MM.1S (cell line): ENCODE measurements at regions not wholly inside any gene's neighbourhood (a gene's known extent, or its start where the extent isn't known, plus 50 kb on each side); places are given as distances from the start of the nearest gene placed in this dataset.

ENCODE experiments used
- DNase-seq: peaks from one replicate; pipeline ENCODE4 v3.0.0-alpha.2; 2015
- H2AFZ ChIP-seq: fragments of 300-600 bp; sonication (generic); 2 replicates; pipeline ENCODE4 v1.6.0; 2016; ENCODE audit warnings: antibody characterized with exemption, low read length
- H3F3A ChIP-seq: fragments of 300-600 bp; sonication (generic); 2 replicates; pipeline ENCODE4 v1.6.1; 2016; ENCODE audit warnings: mild to moderate bottlenecking, antibody characterized with exemption, low read length, moderate library complexity, mixed read lengths; ENCODE audit not compliant: insufficient read depth
- H3K27ac ChIP-seq: fragments of 300-600 bp; sonication (generic); 2 replicates; pipeline ENCODE4 v1.5.1; 2016; ENCODE audit warnings: mild to moderate bottlenecking, low read length
- H3K27me3 ChIP-seq: fragments of 300-600 bp; sonication (generic); replicated peaks from 2 replicates; pipeline ENCODE4 v1.6.0; 2016; ENCODE audit warnings: low read length; ENCODE audit not compliant: insufficient read depth
- H3K36me3 ChIP-seq: fragments of 300-600 bp; sonication (generic); replicated peaks from 2 replicates; pipeline ENCODE4 v1.6.1; 2016; ENCODE audit warnings: mild to moderate bottlenecking, low read length, mixed read lengths; ENCODE audit not compliant: insufficient read depth
- H3K4me1 ChIP-seq: fragments of 300-600 bp; sonication (generic); 2 replicates; pipeline ENCODE4 v1.6.1; 2016; ENCODE audit warnings: low read length, mixed read lengths
- H3K4me2 ChIP-seq: fragments of 300-600 bp; sonication (generic); 2 replicates; pipeline ENCODE4 v1.6.0; 2016; ENCODE audit warnings: low read depth, low read length
- H3K4me3 ChIP-seq: fragments of 300-600 bp; sonication (generic); 2 replicates; pipeline ENCODE4 v1.5.1; 2016; ENCODE audit warnings: low read length, mixed read lengths
- H3K79me2 ChIP-seq: fragments of 300-600 bp; sonication (generic); 2 replicates; pipeline ENCODE4 v1.6.1; 2016; ENCODE audit warnings: mixed run types, low read length, mixed read lengths
- H3K9ac ChIP-seq: fragments of 300-600 bp; sonication (generic); 2 replicates; pipeline ENCODE4 v1.6.1; 2016; ENCODE audit warnings: low read length, mixed read lengths
- H3K9me2 ChIP-seq: fragments of 300-600 bp; sonication (generic); replicated peaks from 2 replicates; pipeline ENCODE4 v1.6.1; 2016; ENCODE audit warnings: mild to moderate bottlenecking, low read length, mixed read lengths; ENCODE audit not compliant: insufficient read depth
- H3K9me3 ChIP-seq: fragments of 300-600 bp; sonication (generic); replicated peaks from 2 replicates; pipeline ENCODE4 v1.6.1; 2016; ENCODE audit warnings: mild to moderate bottlenecking, low read length, mixed read lengths; ENCODE audit not compliant: insufficient read depth
- H4K20me1 ChIP-seq: fragments of 300-600 bp; sonication (generic); 2 replicates; pipeline ENCODE4 v1.6.1; 2016; ENCODE audit warnings: mild to moderate bottlenecking, low read length, moderate library complexity, mixed read lengths; ENCODE audit not compliant: insufficient read depth
- CTCF ChIP-seq: fragments of 300-600 bp; sonication (generic); IDR thresholded peaks from 2 replicates; pipeline ENCODE4 v1.5.1; 2016; ENCODE audit warnings: antibody characterized with exemption, low read length, mixed read lengths
- EZH2 ChIP-seq: fragments of 300-600 bp; sonication (generic); optimal IDR thresholded peaks from 2 replicates; pipeline ENCODE3; 2017; ENCODE audit warnings: low read depth, mild to moderate bottlenecking, antibody characterized with exemption, low read length, mixed read lengths
- EZH2phosphoT487 ChIP-seq: fragments of 300-600 bp; sonication (generic); IDR thresholded peaks from 2 replicates; pipeline ENCODE4 v1.6.1; 2018; ENCODE audit warnings: antibody characterized with exemption, low read length

GRCh38 chr1:4121293-4121684 lies 221.2 kb upstream of the C1orf174 start:
- TF ChIP-seq EZH2phosphoT487 (no peak), CTCF (no peak), EZH2 (no peak)
- H3K4me3 ChIP-seq: no peak overlapping the region
- no peak for DNase-seq
- H4K20me1 ChIP-seq: no peaks in the 10 kb centered on the region
- H3K36me3 ChIP-seq: no peaks in the 10 kb centered on the region
- no peaks in the 10 kb centered on the region for H3K79me2 ChIP-seq
- H3K27me3 ChIP-seq: peaks cover 92% of the 10 kb centered on the region
- H3F3A ChIP-seq: no peaks in the 10 kb centered on the region
- H2AFZ ChIP-seq: no peak overlapping the region
- no peaks in the 10 kb centered on the region for H3K9me2 ChIP-seq
- no peaks in the 10 kb centered on the region for H3K4me1 ChIP-seq
- no peak overlapping the region for H3K9ac ChIP-seq
- H3K27ac ChIP-seq: no peak overlapping the region
- H3K9me3 ChIP-seq: no peaks in the 10 kb centered on the region
- H3K4me2 ChIP-seq: no peak overlapping the region

GRCh38 chr1:4121834-4122512 lies 221.9 kb upstream of the C1orf174 start:
- no peaks in the 10 kb centered on the region for H3K9me3 ChIP-seq
- TF ChIP-seq EZH2phosphoT487 (no peak), EZH2 (no peak), CTCF (no peak)
- H4K20me1 ChIP-seq: no peaks in the 10 kb centered on the region
- no peaks in the 10 kb centered on the region for H3F3A ChIP-seq
- H3K4me1 ChIP-seq: no peaks in the 10 kb centered on the region
- H2AFZ ChIP-seq: no peak overlapping the region
- no peak overlapping the region for H3K27ac ChIP-seq
- H3K4me2 ChIP-seq: no peak overlapping the region
- no peak overlapping the region for H3K4me3 ChIP-seq
- no peak overlapping the region for H3K9ac ChIP-seq
- peaks cover 93% of the 10 kb centered on the region for H3K27me3 ChIP-seq
- no peak for DNase-seq
- H3K79me2 ChIP-seq: no peaks in the 10 kb centered on the region
- no peaks in the 10 kb centered on the region for H3K36me3 ChIP-seq
- no peaks in the 10 kb centered on the region for H3K9me2 ChIP-seq

- TF ChIP-seq CTCF: no peak
- TF ChIP-seq EZH2: no peak
- TF ChIP-seq EZH2phosphoT487: no peak
- Histone ChIP-seq H3K4me1 (no peaks in the 10 kb centered on the region), H3F3A (no peaks in the 10 kb centered on the region), H3K4me3 (no peak overlapping the region), H3K4me2 (no peak overlapping the region), H4K20me1 (no peaks in the 10 kb centered on the region), H2AFZ (no peak overlapping the region), H3K79me2 (no peaks in the 10 kb centered on the region), H3K9ac (no peak overlapping the region), H3K9me2 (no peaks in the 10 kb centered on the region), H3K27ac (no peak overlapping the region), H3K36me3 (no peaks in the 10 kb centered on the region), H3K27me3 (peaks cover 93% of the 10 kb centered on the region), H3K9me3 (no peaks in the 10 kb centered on the region)
- DNase-seq: no peak
These were observed 222.6 kb upstream of the C1orf174 start for GRCh38 chr1:4122513-4123160.
